ENCODE measurements at regions not wholly inside any gene's neighbourhood (a gene's known extent, or its start where the extent isn't known, plus 50 kb on each side); places are given as distances from the start of the nearest gene placed in this dataset.

DNA sequence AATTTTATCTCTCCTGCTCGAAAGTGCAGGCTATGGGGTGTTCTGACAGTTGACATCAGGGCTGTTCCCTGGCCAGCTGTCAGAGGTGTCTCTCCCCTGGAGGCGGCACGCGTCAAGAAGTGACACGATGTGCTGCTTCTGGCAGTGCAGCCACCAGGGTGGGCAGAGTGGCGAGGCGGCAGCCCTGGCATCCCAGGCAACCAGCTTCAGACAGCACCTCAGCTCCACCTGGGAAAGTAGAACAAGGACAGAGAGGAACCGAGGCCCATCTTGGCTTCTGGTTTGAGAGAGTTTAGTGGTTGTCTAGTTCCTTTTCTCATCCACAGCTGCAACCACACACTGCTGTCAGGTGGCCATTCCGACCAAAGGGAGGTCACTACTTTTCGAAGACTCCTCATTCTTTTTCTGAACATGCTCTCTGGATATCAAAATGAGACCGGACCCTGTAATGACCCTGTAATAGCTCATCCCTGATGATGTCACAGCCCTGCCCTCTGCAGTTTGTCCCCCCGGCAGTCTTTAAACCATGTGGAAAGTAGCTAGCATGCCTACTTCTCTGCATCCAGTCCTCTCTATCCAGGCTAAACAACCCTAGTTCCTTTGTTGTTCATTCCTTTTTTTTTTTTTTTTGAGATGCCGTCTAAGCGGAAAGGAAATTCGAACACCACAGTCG is 381.0 kb upstream of the NRP1 start:
- peaks cover 0 to 3% (median 0%) of the 10 kb centered on the region in 11 donors for H3K9me3 ChIP-seq
- H3K27ac ChIP-seq = peak overlapping the region in 1 of 10 donors; percentile 38
- H3K36me3 ChIP-seq = no peaks in the 10 kb centered on the region
- DNase-seq (peak; percentile 9 to 55), ATAC-seq (peak in 6 of 8 donors; percentile 30 to 78 (median 64))
- WGBS, 2 donors = 58% methylated on average over 16 of the region's 16 CpGs
- peaks cover 1 to 48% (median 30%) of the 10 kb centered on the region in 9 donors for H3K4me1 ChIP-seq
- TF ChIP-seq, protein P1, sequence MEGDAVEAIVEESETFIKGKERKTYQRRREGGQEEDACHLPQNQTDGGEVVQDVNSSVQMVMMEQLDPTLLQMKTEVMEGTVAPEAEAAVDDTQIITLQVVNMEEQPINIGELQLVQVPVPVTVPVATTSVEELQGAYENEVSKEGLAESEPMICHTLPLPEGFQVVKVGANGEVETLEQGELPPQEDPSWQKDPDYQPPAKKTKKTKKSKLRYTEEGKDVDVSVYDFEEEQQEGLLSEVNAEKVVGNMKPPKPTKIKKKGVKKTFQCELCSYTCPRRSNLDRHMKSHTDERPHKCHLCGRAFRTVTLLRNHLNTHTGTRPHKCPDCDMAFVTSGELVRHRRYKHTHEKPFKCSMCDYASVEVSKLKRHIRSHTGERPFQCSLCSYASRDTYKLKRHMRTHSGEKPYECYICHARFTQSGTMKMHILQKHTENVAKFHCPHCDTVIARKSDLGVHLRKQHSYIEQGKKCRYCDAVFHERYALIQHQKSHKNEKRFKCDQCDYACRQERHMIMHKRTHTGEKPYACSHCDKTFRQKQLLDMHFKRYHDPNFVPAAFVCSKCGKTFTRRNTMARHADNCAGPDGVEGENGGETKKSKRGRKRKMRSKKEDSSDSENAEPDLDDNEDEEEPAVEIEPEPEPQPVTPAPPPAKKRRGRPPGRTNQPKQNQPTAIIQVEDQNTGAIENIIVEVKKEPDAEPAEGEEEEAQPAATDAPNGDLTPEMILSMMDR (IDR thresholded peaks at IDR 0.05) = no peak
- no peaks in the 10 kb centered on the region for H3K27me3 ChIP-seq
- intact Hi-C loops (cut with DNase I) = loop anchor here in 4 of 10 donors (5.0 to 10.0 kb wide), 4 partner anchors 53 to 383 kb away; partner anchors contain the start of gene NRP1 (in 2 of the 4)
- no peak overlapping the region for H3K4me3 ChIP-seq

DNA sequence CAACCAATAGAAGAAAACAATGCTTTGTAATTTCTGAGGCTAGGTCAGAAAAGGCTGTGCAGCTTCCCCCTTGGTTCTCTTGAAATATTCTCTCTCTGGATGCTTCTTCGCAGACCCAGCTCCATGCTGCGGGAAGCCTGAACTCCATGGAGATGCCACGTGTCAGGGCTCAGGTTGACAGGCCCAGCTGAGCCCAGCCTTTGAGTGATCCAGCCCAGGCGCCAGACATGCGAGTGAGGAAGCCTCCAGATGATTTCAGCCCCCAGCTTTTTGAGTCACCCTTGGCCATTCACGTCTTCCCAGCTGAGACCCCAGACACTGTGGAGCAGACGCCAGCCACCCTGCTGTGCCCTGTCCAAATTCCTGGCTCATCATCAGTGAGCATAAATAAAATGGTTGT is 378.4 kb upstream of the NRP1 start:
- no peak for DNase-seq
- no peaks in the 10 kb centered on the region for H3K27me3 ChIP-seq
- H3K27ac ChIP-seq = no peak overlapping the region
- ATAC-seq = no peak
- no peaks in the 10 kb centered on the region for H3K9me3 ChIP-seq
- no peaks in the 10 kb centered on the region for H3K36me3 ChIP-seq
- peaks cover 0 to 22% (median 8%) of the 10 kb centered on the region in 9 donors for H3K4me1 ChIP-seq
- TF ChIP-seq, protein P1 (IDR thresholded peaks at IDR 0.05) = no peak
- H3K4me3 ChIP-seq = no peak overlapping the region
- 91 to 95% methylated on average over 7 of the region's 7 CpGs for WGBS, 2 donors
- intact Hi-C loops (cut with DNase I) = loop anchor here in 1 of 10 donors (10.0 kb wide), 1 partner anchor 378 kb away; the partner anchor contains the start of gene NRP1

DNA sequence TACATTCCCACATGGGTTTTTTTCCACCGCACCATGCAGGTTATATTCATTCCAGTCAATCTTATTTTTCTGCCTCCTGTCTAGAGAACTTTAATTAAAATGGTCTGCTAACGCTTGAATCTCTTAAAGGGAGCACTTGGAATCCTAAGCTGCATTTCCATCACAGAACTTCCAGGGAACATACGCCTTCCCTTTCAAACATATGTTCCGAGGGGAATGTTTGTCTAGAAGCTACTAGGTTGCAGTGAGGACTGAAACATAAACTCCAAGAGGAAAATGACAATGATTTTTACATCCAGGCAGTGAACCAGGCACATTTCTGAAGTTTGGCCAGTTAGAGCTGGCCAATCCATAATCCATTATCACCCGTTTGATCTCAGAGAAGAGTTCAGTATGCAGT is 375.5 kb upstream of the NRP1 start:
- WGBS, 2 donors = 95 to 97% methylated on average over 5 of the region's 5 CpGs
- ATAC-seq = no peak
- intact Hi-C loops (cut with DNase I) = loop anchor here in 1 of 10 donors (10.0 kb wide), 1 partner anchor 375 kb away; the partner anchor contains the start of gene NRP1

DNA sequence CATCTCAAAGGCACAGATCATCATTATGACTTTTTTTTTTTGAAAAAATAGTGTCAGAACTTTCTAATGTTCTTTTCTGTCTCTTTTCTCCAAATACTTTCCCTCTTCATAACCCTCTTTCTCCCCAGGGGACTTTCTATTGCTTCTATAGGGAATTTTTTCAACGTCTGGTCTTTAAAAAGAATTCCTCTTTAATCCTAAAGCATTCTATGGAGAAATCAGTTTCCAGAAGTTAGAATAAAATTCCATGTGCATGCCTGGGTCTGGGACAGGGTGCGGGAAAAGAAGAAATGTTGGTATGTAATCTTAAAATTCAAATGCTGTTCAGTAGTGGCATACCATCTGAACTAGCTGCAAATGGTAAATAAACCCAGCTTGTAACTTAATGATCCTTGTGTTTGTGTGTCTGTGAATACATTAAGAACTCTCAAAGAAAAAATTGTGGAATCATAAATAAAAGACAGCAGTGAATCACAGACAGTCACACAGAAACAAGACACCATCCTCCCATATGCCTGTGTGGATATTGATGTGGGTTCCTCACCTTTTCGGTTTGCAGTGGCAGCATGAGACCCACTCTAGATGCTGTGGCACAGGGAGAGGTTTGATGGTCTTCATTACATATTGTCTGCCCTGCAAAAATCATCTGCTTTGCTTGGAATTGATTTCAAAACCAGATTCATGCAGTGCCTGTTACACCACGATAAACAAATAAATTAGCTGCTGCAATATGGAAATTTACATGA is 374.7 kb upstream of the NRP1 start:
- ATAC-seq = no peak
- TF ChIP-seq, protein P1 (IDR thresholded peaks at IDR 0.05) = no peak
- intact Hi-C loops (cut with DNase I) = loop anchor here in 2 of 10 donors (5.0 to 10.0 kb wide), 2 partner anchors 43 to 374 kb away; partner anchors contain the start of gene NRP1 (in 1 of the 2)
- Histone ChIP-seq H3K4me1 (peaks cover 0 to 21% (median 13%) of the 10 kb centered on the region in 9 donors), H3K27me3 (no peaks in the 10 kb centered on the region), H3K9me3 (no peaks in the 10 kb centered on the region), H3K4me3 (no peak overlapping the region), H3K36me3 (no peaks in the 10 kb centered on the region), H3K27ac (no peak overlapping the region)
- 88 to 91% methylated on average over 4 of the region's 4 CpGs for WGBS, 2 donors
- DNase-seq = no peak

More for the DNA sequence above, 375.5 kb upstream of the NRP1 start:
- peaks cover 0 to 15% (median 10%) of the 10 kb centered on the region in 9 donors for H3K4me1 ChIP-seq
- H3K4me3 ChIP-seq = no peak overlapping the region
- H3K36me3 ChIP-seq = no peaks in the 10 kb centered on the region
- DNase-seq = no peak
- H3K27ac ChIP-seq = no peak overlapping the region
- TF ChIP-seq, protein P1 (IDR thresholded peaks at IDR 0.05) = no peak
- H3K27me3 ChIP-seq = no peaks in the 10 kb centered on the region
- no peaks in the 10 kb centered on the region for H3K9me3 ChIP-seq
